ENCODE measurements at regions not wholly inside any gene's neighbourhood (a gene's known extent, or its start where the extent isn't known, plus 50 kb on each side); places are given as distances from the start of the nearest gene placed in this dataset.

GRCh38 chrY:15805985-15806384, 1281.7 kb downstream of the NLGN4Y start:
- TF ChIP-seq CTCF (IDR thresholded peaks at IDR 0.05; ENCODE audit: low read depth, low read length) (no peak), EZH2phosphoT487 (IDR thresholded peaks at IDR 0.05; ENCODE audit: low read depth) (no peak)
